HCT116 (cell line): ENCODE measurements at regions not wholly inside any gene's neighbourhood (a gene's known extent, or its start where the extent isn't known, plus 50 kb on each side); places are given as distances from the start of the nearest gene placed in this dataset.

Source experiments
- ATAC-seq: fragments of 200-7000 bp; cut with Tn5 transposase; 2 replicates; pipeline ENCODE4 v1.9.1; 2020; ENCODE audit warnings: mild to moderate bottlenecking, moderate library complexity
- BruUV-seq: library from RNA; stranded (reverse); fragments of 400-500 nt; replicated peaks from 2 replicates; lab custom pipeline; 2021; lab: Mats Ljungman, UMichigan
- CTCF ChIA-PET: fragments of 300-600 bp; sonication (Branson Sonifier 250); formaldehyde crosslinking; loops from one replicate; lab custom pipeline; 2021; ENCODE audit warnings: antibody characterized with exemption; lab: Charles Lee
- POLR2A ChIA-PET: fragments of 300-600, 350-600 bp; sonication (Branson Sonifier 250); formaldehyde crosslinking; loops from one replicate; lab custom pipeline; 2021; ENCODE audit warnings: antibody characterized with exemption; lab: Charles Lee
- RAD21 ChIA-PET, 2 experiments: fragments of 300-600 bp; sonication (Branson Sonifier 250); formaldehyde crosslinking; loops; one replicate each; lab custom pipeline; 2023; ENCODE audit warnings: low total read pairs in 2 of 2; ENCODE audit not compliant: uncharacterized antibody in 2 of 2, unreplicated experiment in 2 of 2, low non-redundant PET in 1 of 2; lab: Charles Lee
- DNase-seq: peaks from one replicate; pipeline ENCODE4 v3.0.0-alpha.2; 2010; ENCODE audit warnings: low read depth, low spot score
- H2AFZ ChIP-seq: fragments of 200-600 bp; shearing (Covaris generic), sonication (generic); 2 replicates; pipeline ENCODE4 v1.6.1; 2017; ENCODE audit warnings: low read depth, mixed run types, mixed read lengths, antibody characterized with exemption, low read length; ENCODE audit not compliant: poor library complexity, severe bottlenecking
- H3K27ac ChIP-seq: 2 replicates; pipeline ENCODE4 v1.5.1; 2012; ENCODE audit warnings: low read depth, low read length
- H3K27me3 ChIP-seq: fragments of 200-600 bp; sonication (generic); 2 replicates; pipeline ENCODE4 v1.6.1; 2016; ENCODE audit warnings: mixed run types, low read length, mixed read lengths; ENCODE audit not compliant: insufficient read depth
- H3K36me3 ChIP-seq, 2 experiments: fragments of 200-500 bp in 1 of 2; fragments of 200-600 bp in 1 of 2; sonication (Bioruptor generic) in 1 of 2; sonication (generic) in 1 of 2; 2 replicates each; pipeline versions ENCODE4 v1.5.1 to v1.6.1; 2014 to 2016; ENCODE audit warnings: low read length in 2 of 2, inconsistent platforms in 1 of 2, mixed read lengths in 1 of 2, mixed run types in 1 of 2; ENCODE audit not compliant: insufficient read depth in 2 of 2, control insufficient read depth in 1 of 2
- H3K4me1 ChIP-seq, 2 experiments: fragments of 200-600 bp in 1 of 2; sonication (generic) in 1 of 2; 2 replicates each; pipeline versions ENCODE4 v1.5.1 to v1.6.1; 2012 to 2017; ENCODE audit warnings: low read length in 2 of 2, inconsistent platforms in 1 of 2, mild to moderate bottlenecking in 1 of 2, mixed read lengths in 1 of 2, mixed run types in 1 of 2, moderate library complexity in 1 of 2; ENCODE audit not compliant: insufficient read depth in 2 of 2, control insufficient read depth in 1 of 2
- H3K4me2 ChIP-seq: fragments of 200-600 bp; sonication (generic); 2 replicates; pipeline ENCODE4 v1.6.1; 2017; ENCODE audit warnings: mixed run types, low read length, mixed read lengths
- H3K4me3 ChIP-seq, 2 experiments: fragments of 200-600 bp in 1 of 2; sonication (generic) in 1 of 2; replicated peaks in 1 of 2; 2 replicates each; pipeline ENCODE4 v1.5.1; 2011 to 2016; ENCODE audit warnings: low read length in 2 of 2, control low read depth in 1 of 2, low read depth in 1 of 2, mild to moderate bottlenecking in 1 of 2, mixed read lengths in 1 of 2, mixed run types in 1 of 2
- H3K79me2 ChIP-seq: fragments of 200-600 bp; sonication (generic); 2 replicates; pipeline ENCODE4 v1.6.1; 2017; ENCODE audit warnings: mild to moderate bottlenecking, mixed run types, low read length, moderate library complexity, mixed read lengths; ENCODE audit not compliant: insufficient read depth
- H3K9ac ChIP-seq: fragments of 200-600 bp; sonication (generic); 2 replicates; pipeline ENCODE4 v1.6.1; 2016; ENCODE audit warnings: low read length, mixed read lengths
- H3K9me2 ChIP-seq: fragments of 200-600 bp; sonication (generic), shearing (Covaris generic); 2 replicates; pipeline ENCODE4 v1.6.1; 2017; ENCODE audit warnings: mixed run types, mild to moderate bottlenecking, moderate library complexity; ENCODE audit not compliant: insufficient read depth
- H3K9me3 ChIP-seq, 2 experiments: fragments of 200-500 bp in 1 of 2; fragments of 200-600 bp in 1 of 2; sonication (Bioruptor generic) in 1 of 2; sonication (generic) in 1 of 2; 2 replicates each; pipeline ENCODE4 v1.6.1; 2014 to 2017; ENCODE audit warnings: low read length in 2 of 2, mixed read lengths in 2 of 2, inconsistent platforms in 1 of 2, low read depth in 1 of 2, mild to moderate bottlenecking in 1 of 2, mixed run types in 1 of 2, moderate library complexity in 1 of 2; ENCODE audit not compliant: control insufficient read depth in 1 of 2, insufficient read depth in 1 of 2
- H4K20me1 ChIP-seq: fragments of 200-600 bp; sonication (generic), shearing (Covaris generic); 2 replicates; pipeline ENCODE4 v1.6.1; 2017; ENCODE audit warnings: mixed run types, mild to moderate bottlenecking, moderate library complexity; ENCODE audit not compliant: insufficient read depth
- CEBPB ChIP-seq: IDR thresholded peaks from 2 replicates; pipeline ENCODE4 v1.6.1; 2012; ENCODE audit warnings: low read depth
- POLR2AphosphoS5 ChIP-seq: IDR thresholded peaks from 2 replicates; pipeline ENCODE4 v1.6.1; 2011; ENCODE audit warnings: mild to moderate bottlenecking, low read depth, low read length, moderate library complexity
- REST ChIP-seq: IDR thresholded peaks from 2 replicates; pipeline ENCODE4 v1.6.1; 2012; ENCODE audit warnings: low read depth
- SRF ChIP-seq: IDR thresholded peaks from 2 replicates; pipeline ENCODE4 v1.6.1; 2012; ENCODE audit warnings: low read depth
- TCF7L2 ChIP-seq: IDR thresholded peaks from 2 replicates; pipeline ENCODE4 v1.7.0; 2011; ENCODE audit warnings: borderline replicate concordance, inconsistent platforms; ENCODE audit not compliant: insufficient read depth, insufficient read length; ENCODE audit errors: extremely low read depth
- intact Hi-C: fragments of 100-400 bp; cut with micrococcal nuclease; formaldehyde crosslinking; loops from 2 replicates; pipeline ENCODE4 v1.10.0; 2022

- ChIA-PET RAD21 (no interaction called here), POLR2A (no interaction called here), CTCF (no interaction called here)
- no peak overlapping the region for H3K9ac ChIP-seq
- no peak overlapping the region for H3K27ac ChIP-seq
- no peak overlapping the region for H3K4me3 ChIP-seq
- H3K4me2 ChIP-seq: no peak overlapping the region
- DNase-seq (no peak), ATAC-seq (no peak)
- no peak overlapping the region for H2AFZ ChIP-seq
- H3K79me2 ChIP-seq: no peaks in the 10 kb centered on the region
- intact Hi-C loops: loop anchor here (5.0 kb wide), 1 partner anchor 873 kb away; no protein-coding TSS in a partner anchor
- H3K36me3 ChIP-seq: no peaks in the 10 kb centered on the region
- no peaks in the 10 kb centered on the region for H3K27me3 ChIP-seq
- no peaks in the 10 kb centered on the region for H3K9me2 ChIP-seq
- peaks cover 8 to 9% of the 10 kb centered on the region in 2 experiments; a peak in 2 of 4 replicates for H3K9me3 ChIP-seq
- TF ChIP-seq TCF7L2 (no peak), POLR2AphosphoS5 (no peak), SRF (no peak), CEBPB (no peak)
- no TSS peak for BruUV-seq
- no peaks in the 10 kb centered on the region for H4K20me1 ChIP-seq
- no peaks in the 10 kb centered on the region; a peak in 1 of 4 replicates for H3K4me1 ChIP-seq
Observed at GRCh38 chr1:214120191-214120590, 132.4 kb downstream of the PROX1 start.

GRCh38 chr1:214120951-214121350 is 133.2 kb downstream of the PROX1 start:
- no peaks in the 10 kb centered on the region for H4K20me1 ChIP-seq
- POLR2A ChIA-PET: no interaction called here
- H3K79me2 ChIP-seq: no peaks in the 10 kb centered on the region
- H2AFZ ChIP-seq: no peak overlapping the region
- BruUV-seq: no TSS peak
- H3K9me2 ChIP-seq: no peaks in the 10 kb centered on the region
- RAD21 ChIA-PET: no interaction called here
- H3K9me3 ChIP-seq: peaks cover 8 to 9% of the 10 kb centered on the region in 2 experiments; a peak in 2 of 4 replicates
- intact Hi-C loops: loop anchor here (5.0 kb wide), 1 partner anchor 874 kb away; no protein-coding TSS in a partner anchor
- H3K9ac ChIP-seq: no peak overlapping the region
- H3K4me3 ChIP-seq: no peak overlapping the region
- no peak overlapping the region for H3K27ac ChIP-seq
- no peak overlapping the region for H3K4me2 ChIP-seq
- H3K27me3 ChIP-seq: no peaks in the 10 kb centered on the region
- H3K4me1 ChIP-seq: no peaks in the 10 kb centered on the region; a peak in 1 of 4 replicates
- no peak for DNase-seq
- H3K36me3 ChIP-seq: no peaks in the 10 kb centered on the region
- ATAC-seq: no peak
- TF ChIP-seq REST: no peak
- TF ChIP-seq, all 23 proteins: peak for 0
- CTCF ChIA-PET: no interaction called here
